Ovary (tissue), 7 donors: ENCODE measurements at regions not wholly inside any gene's neighbourhood (a gene's known extent, or its start where the extent isn't known, plus 50 kb on each side); places are given as distances from the start of the nearest gene placed in this dataset.

Experiments used
- DNase-seq, 5 donors: peaks; one replicate each; pipeline ENCODE4 v3.0.0-alpha.2; 2019 to 2020
- H3K27ac ChIP-seq, 2 donors: fragments of 200-600 bp; one replicate each; pipeline versions ENCODE4 v1.5.1 to v1.8.0; 2019 to 2022
- H3K27me3 ChIP-seq: fragments of 200-600 bp; one replicate; pipeline ENCODE4 v1.8.0; 2022
- H3K36me3 ChIP-seq: fragments of 200-600 bp; sonication (generic); one replicate; pipeline ENCODE4 v1.5.1; 2019
- H3K4me1 ChIP-seq: one replicate; pipeline ENCODE4 v1.8.1; 2013; ENCODE audit warnings: mild to moderate bottlenecking, moderate library complexity; ENCODE audit not compliant: insufficient read depth
- H3K4me3 ChIP-seq: fragments of 200-600 bp; sonication (generic); one replicate; pipeline ENCODE4 v1.5.1; 2017
- H3K9me3 ChIP-seq, 2 donors: fragments of 200-600 bp in 1 of 2; sonication (generic) in 1 of 2; one replicate each; pipeline versions ENCODE4 v1.5.1 to v1.8.1; 2013 to 2019; ENCODE audit warnings: mild to moderate bottlenecking in 1 of 2, moderate library complexity in 1 of 2
- CTCF ChIP-seq, 3 donors: fragments of 450-650 bp in 2 of 3; fragments of 200-600 bp in 1 of 3; IDR thresholded peaks; one replicate each; pipeline versions ENCODE4 v1.5.1 to v1.8.0; 2016 to 2022; ENCODE audit warnings: antibody characterized with exemption in 3 of 3, mild to moderate bottlenecking in 1 of 3
- EP300 ChIP-seq: sonication (generic); formaldehyde crosslinking; IDR thresholded peaks from one replicate; pipeline ENCODE4 v1.6.1; 2017; ENCODE audit warnings: antibody characterized with exemption
- POLR2A ChIP-seq: fragments of 450-650 bp; IDR thresholded peaks from one replicate; pipeline ENCODE4 v1.6.1; 2017; ENCODE audit warnings: antibody characterized with exemption, mild to moderate bottlenecking, moderate library complexity
- WGBS, 3 donors: extraction: QIAGEN DNeasy Blood & Tissue Kit in 1 of 3; methylation state at CpG; one replicate each; pipeline versions ENCODE4 v1.1.5 to v1.1.7; 2013 to 2017; 5-methylcytosine and 5-hydroxymethylcytosine counted together
- intact Hi-C, 4 donors: fragments of 100-400 bp; cut with DNase I; formaldehyde crosslinking; loops; one replicate each; pipeline versions ENCODE4 v1.11.0 to v1.15.1; 2022 to 2023
- donor health status: DM: no; HTN: no; CAD: no; lungs with moderate emphysema.
- donor health status: DM: no; HTN: no; CAD: no.
- donor health status: Bipolar disorder and iron deficiency.
- donor health status: DM: no; HTN: no; CAD: no.
- donor health status: DM: yes; HTN: yes; CAD: no.

GRCh38 chr14:101219896-101220703, 316.6 kb upstream of the RTL1 start:
- Histone ChIP-seq H3K9me3 (no peaks in the 10 kb centered on the region), H3K27ac (no peak overlapping the region), H3K4me3 (no peak overlapping the region), H3K4me1 (peaks cover 6% of the 10 kb centered on the region), H3K27me3 (no peaks in the 10 kb centered on the region), H3K36me3 (no peaks in the 10 kb centered on the region)
- TF ChIP-seq EP300: no peak
- TF ChIP-seq POLR2A: no peak
- no peak for TF ChIP-seq CTCF (IDR thresholded peaks at IDR 0.05)
- 83 to 87% (median 86%) methylated on average over 12 of the region's 12 CpGs for WGBS, 3 donors
- intact Hi-C loops: no loop called here
- peak in 1 of 5 donors; percentile 1 for DNase-seq

GRCh38 chr14:101220921-101221510, 317.5 kb upstream of the RTL1 start:
- Histone ChIP-seq H3K4me1 (peaks cover 4% of the 10 kb centered on the region), H3K27ac (no peak overlapping the region), H3K4me3 (no peak overlapping the region), H3K36me3 (no peaks in the 10 kb centered on the region), H3K9me3 (no peaks in the 10 kb centered on the region), H3K27me3 (no peaks in the 10 kb centered on the region)
- DNase-seq: no peak
- no peak for TF ChIP-seq POLR2A
- no peak for TF ChIP-seq CTCF (IDR thresholded peaks at IDR 0.05)
- TF ChIP-seq EP300: no peak
- intact Hi-C loops: no loop called here
- 92 to 94% (median 93%) methylated on average over 16 of the region's 16 CpGs for WGBS, 3 donors

GRCh38 chr14:101221549-101222160, 318.1 kb upstream of the RTL1 start:
- TF ChIP-seq POLR2A (no peak), EP300 (no peak), CTCF (IDR thresholded peaks at IDR 0.05) (no peak)
- Histone ChIP-seq H3K27ac (no peak overlapping the region), H3K4me1 (peaks cover 3% of the 10 kb centered on the region), H3K27me3 (no peaks in the 10 kb centered on the region), H3K36me3 (no peaks in the 10 kb centered on the region), H3K4me3 (no peak overlapping the region), H3K9me3 (no peaks in the 10 kb centered on the region)
- 90 to 94% (median 92%) methylated on average over 10 of the region's 10 CpGs for WGBS, 3 donors
- DNase-seq: no peak
- intact Hi-C loops: no loop called here

- H3K4me3 ChIP-seq: no peak overlapping the region
- intact Hi-C loops: no loop called here
- no peaks in the 10 kb centered on the region for H3K27me3 ChIP-seq
- H3K27ac ChIP-seq: no peak overlapping the region
- peaks cover 3% of the 10 kb centered on the region for H3K4me1 ChIP-seq
- no peaks in the 10 kb centered on the region for H3K36me3 ChIP-seq
- TF ChIP-seq EP300 (no peak), CTCF (IDR thresholded peaks at IDR 0.05) (no peak), POLR2A (no peak)
- 85 to 89% (median 87%) methylated on average over 11 of the region's 11 CpGs for WGBS, 3 donors
- no peak for DNase-seq
- H3K9me3 ChIP-seq: no peaks in the 10 kb centered on the region
These were observed 319.0 kb upstream of the RTL1 start for GRCh38 chr14:101222362-101223070.
